Skeletal muscle satellite cell (primary cell): ENCODE measurements at regions not wholly inside any gene's neighbourhood (a gene's known extent, or its start where the extent isn't known, plus 50 kb on each side); places are given as distances from the start of the nearest gene placed in this dataset.

Experiments used
- H3K27me3 ChIP-seq: 2 replicates; pipeline ENCODE4 v1.7.0; 2013; ENCODE audit warnings: low read length; ENCODE audit not compliant: control insufficient read depth, insufficient read depth
- H3K36me3 ChIP-seq: 2 replicates; pipeline ENCODE4 v1.7.0; 2013; ENCODE audit warnings: mild to moderate bottlenecking, control low read depth, low read length; ENCODE audit not compliant: insufficient read depth
- H3K4me1 ChIP-seq: 2 replicates; pipeline ENCODE4 v1.7.0; 2013; ENCODE audit warnings: low read length; ENCODE audit not compliant: control insufficient read depth, insufficient read depth
- H3K4me2 ChIP-seq: 2 replicates; pipeline ENCODE4 v1.7.0; 2013; ENCODE audit warnings: mild to moderate bottlenecking, low read length
- H3K4me3 ChIP-seq: 2 replicates; pipeline ENCODE4 v1.7.0; 2013; ENCODE audit warnings: low read length
- H3K9ac ChIP-seq: 2 replicates; pipeline ENCODE4 v1.7.0; 2013; ENCODE audit warnings: mild to moderate bottlenecking, low read depth, low read length, moderate library complexity
- H3K9me3 ChIP-seq: replicated peaks from 2 replicates; pipeline ENCODE4 v1.7.0; 2013; ENCODE audit warnings: mild to moderate bottlenecking, control low read depth, low read length

GRCh38 chr4:18860836-18861530, 839.4 kb upstream of the LCORL start:
- Histone ChIP-seq H3K9me3 (no peaks in the 10 kb centered on the region), H3K27me3 (no peaks in the 10 kb centered on the region), H3K36me3 (no peaks in the 10 kb centered on the region), H3K4me2 (no peak overlapping the region), H3K9ac (no peak overlapping the region), H3K4me1 (no peaks in the 10 kb centered on the region), H3K4me3 (no peak overlapping the region)

- Histone ChIP-seq H3K36me3 (no peaks in the 10 kb centered on the region), H3K27me3 (no peaks in the 10 kb centered on the region), H3K4me1 (no peaks in the 10 kb centered on the region), H3K4me3 (no peak overlapping the region), H3K9me3 (no peaks in the 10 kb centered on the region), H3K4me2 (no peak overlapping the region), H3K9ac (no peak overlapping the region)
Measured at GRCh38 chr4:18859468-18859867, 837.9 kb upstream of the LCORL start.

- Histone ChIP-seq H3K36me3 (no peaks in the 10 kb centered on the region), H3K4me2 (no peak overlapping the region), H3K9ac (no peak overlapping the region), H3K9me3 (no peaks in the 10 kb centered on the region), H3K4me3 (no peak overlapping the region), H3K27me3 (no peaks in the 10 kb centered on the region), H3K4me1 (no peaks in the 10 kb centered on the region)
Measured at GRCh38 chr4:18858229-18858922, 836.8 kb upstream of the LCORL start.

- no peak overlapping the region for H3K9ac ChIP-seq
- no peaks in the 10 kb centered on the region for H3K4me1 ChIP-seq
- no peak overlapping the region for H3K4me3 ChIP-seq
- no peaks in the 10 kb centered on the region for H3K36me3 ChIP-seq
- H3K4me2 ChIP-seq = no peak overlapping the region
- H3K9me3 ChIP-seq = no peaks in the 10 kb centered on the region
- H3K27me3 ChIP-seq = no peaks in the 10 kb centered on the region
Measured at GRCh38 chr4:18850867-18851266, 829.3 kb upstream of the LCORL start.

GRCh38 chr4:18847249-18847890, 825.8 kb upstream of the LCORL start:
- Histone ChIP-seq H3K9ac (no peak overlapping the region), H3K4me2 (no peak overlapping the region), H3K4me1 (no peaks in the 10 kb centered on the region), H3K36me3 (no peaks in the 10 kb centered on the region), H3K9me3 (peaks cover 1% of the 10 kb centered on the region), H3K27me3 (no peaks in the 10 kb centered on the region), H3K4me3 (no peak overlapping the region)

GRCh38 chr4:18846313-18846712, 824.8 kb upstream of the LCORL start:
- H3K27me3 ChIP-seq = no peaks in the 10 kb centered on the region
- H3K36me3 ChIP-seq = no peaks in the 10 kb centered on the region
- H3K4me3 ChIP-seq = no peak overlapping the region
- no peak overlapping the region for H3K4me2 ChIP-seq
- H3K9ac ChIP-seq = no peak overlapping the region
- peaks cover 9% of the 10 kb centered on the region for H3K9me3 ChIP-seq
- H3K4me1 ChIP-seq = no peaks in the 10 kb centered on the region

GRCh38 chr4:18844726-18845125, 823.2 kb upstream of the LCORL start:
- no peaks in the 10 kb centered on the region for H3K36me3 ChIP-seq
- H3K4me3 ChIP-seq = no peak overlapping the region
- no peaks in the 10 kb centered on the region for H3K27me3 ChIP-seq
- no peaks in the 10 kb centered on the region for H3K4me1 ChIP-seq
- peaks cover 9% of the 10 kb centered on the region for H3K9me3 ChIP-seq
- H3K4me2 ChIP-seq = no peak overlapping the region
- H3K9ac ChIP-seq = no peak overlapping the region

GRCh38 chr4:18842431-18842830, 820.9 kb upstream of the LCORL start:
- no peaks in the 10 kb centered on the region for H3K27me3 ChIP-seq
- H3K4me3 ChIP-seq = no peak overlapping the region
- H3K36me3 ChIP-seq = no peaks in the 10 kb centered on the region
- H3K9me3 ChIP-seq = peaks cover 9% of the 10 kb centered on the region
- H3K4me1 ChIP-seq = no peaks in the 10 kb centered on the region
- no peak overlapping the region for H3K4me2 ChIP-seq
- no peak overlapping the region for H3K9ac ChIP-seq

- H3K4me3 ChIP-seq = no peak overlapping the region
- no peaks in the 10 kb centered on the region for H3K36me3 ChIP-seq
- no peak overlapping the region for H3K4me2 ChIP-seq
- peaks cover 9% of the 10 kb centered on the region for H3K9me3 ChIP-seq
- no peaks in the 10 kb centered on the region for H3K27me3 ChIP-seq
- no peaks in the 10 kb centered on the region for H3K4me1 ChIP-seq
- no peak overlapping the region for H3K9ac ChIP-seq
Measured at GRCh38 chr4:18840481-18840880, 818.9 kb upstream of the LCORL start.

- no peak overlapping the region for H3K4me2 ChIP-seq
- H3K27me3 ChIP-seq = no peaks in the 10 kb centered on the region
- no peak overlapping the region for H3K9ac ChIP-seq
- H3K4me3 ChIP-seq = no peak overlapping the region
- no peaks in the 10 kb centered on the region for H3K4me1 ChIP-seq
- no peaks in the 10 kb centered on the region for H3K36me3 ChIP-seq
- peaks cover 5% of the 10 kb centered on the region for H3K9me3 ChIP-seq
Measured at GRCh38 chr4:18816228-18816895, 794.8 kb upstream of the LCORL start.

- Histone ChIP-seq H3K27me3 (no peaks in the 10 kb centered on the region), H3K4me1 (no peaks in the 10 kb centered on the region), H3K4me3 (no peak overlapping the region), H3K9me3 (peaks cover 5% of the 10 kb centered on the region), H3K4me2 (no peak overlapping the region), H3K9ac (no peak overlapping the region), H3K36me3 (no peaks in the 10 kb centered on the region)
Measured at GRCh38 chr4:18815779-18816173, 794.2 kb upstream of the LCORL start.
